ENCODE measurements at regions not wholly inside any gene's neighbourhood (a gene's known extent, or its start where the extent isn't known, plus 50 kb on each side); places are given as distances from the start of the nearest gene placed in this dataset.

- Histone ChIP-seq H3K27me3 (ENCODE audit: control insufficient read depth in 4 of 4, insufficient read depth in 4 of 4, low read length in 3 of 4) (no peaks in the 10 kb centered on the region), H3K9ac (ENCODE audit: low read depth in 1 of 2, low read length in 2 of 2) (no peak overlapping the region)
- 73% methylated on average over 3 of the region's 3 CpGs for WGBS
Measured at GRCh38 chr4:166527500-166527899, 654.5 kb downstream of the TLL1 start.

More at GRCh38 chr4:166527500-166527899, 654.5 kb downstream of the TLL1 start:
- Histone ChIP-seq H3K4me1 (ENCODE audit: control insufficient read depth in 4 of 4, insufficient read depth in 4 of 4, low read length in 3 of 4) (no peaks in the 10 kb centered on the region), H3K36me3 (ENCODE audit: control insufficient read depth in 4 of 4, insufficient read depth in 3 of 4, low read depth in 1 of 4, low read length in 3 of 4) (no peaks in the 10 kb centered on the region), H3K27ac (ENCODE audit: low read depth in 1 of 2, low read length in 2 of 2) (no peak overlapping the region), H3K9me3 (ENCODE audit: control insufficient read depth in 4 of 4, low read length in 3 of 4) (no peaks in the 10 kb centered on the region), H3K4me3 (ENCODE audit: low read depth in 1 of 3, low read length in 3 of 3) (no peak overlapping the region)
- DNase-seq (ENCODE audit: low spot score): no peak
- no peak for TF ChIP-seq JUND (IDR thresholded peaks at IDR 0.05)
- no peak for TF ChIP-seq HNF4A (conservative IDR thresholded peaks at IDR 0.05)
- TF ChIP-seq GABPA (IDR thresholded peaks at IDR 0.05 in 1 of 2, conservative IDR thresholded peaks at IDR 0.05 in 1 of 2): no peak
- no peak for TF ChIP-seq NR2F2 (IDR thresholded peaks at IDR 0.05)
- TF ChIP-seq HNF4G (IDR thresholded peaks at IDR 0.05): no peak
- TF ChIP-seq, protein P1, sequence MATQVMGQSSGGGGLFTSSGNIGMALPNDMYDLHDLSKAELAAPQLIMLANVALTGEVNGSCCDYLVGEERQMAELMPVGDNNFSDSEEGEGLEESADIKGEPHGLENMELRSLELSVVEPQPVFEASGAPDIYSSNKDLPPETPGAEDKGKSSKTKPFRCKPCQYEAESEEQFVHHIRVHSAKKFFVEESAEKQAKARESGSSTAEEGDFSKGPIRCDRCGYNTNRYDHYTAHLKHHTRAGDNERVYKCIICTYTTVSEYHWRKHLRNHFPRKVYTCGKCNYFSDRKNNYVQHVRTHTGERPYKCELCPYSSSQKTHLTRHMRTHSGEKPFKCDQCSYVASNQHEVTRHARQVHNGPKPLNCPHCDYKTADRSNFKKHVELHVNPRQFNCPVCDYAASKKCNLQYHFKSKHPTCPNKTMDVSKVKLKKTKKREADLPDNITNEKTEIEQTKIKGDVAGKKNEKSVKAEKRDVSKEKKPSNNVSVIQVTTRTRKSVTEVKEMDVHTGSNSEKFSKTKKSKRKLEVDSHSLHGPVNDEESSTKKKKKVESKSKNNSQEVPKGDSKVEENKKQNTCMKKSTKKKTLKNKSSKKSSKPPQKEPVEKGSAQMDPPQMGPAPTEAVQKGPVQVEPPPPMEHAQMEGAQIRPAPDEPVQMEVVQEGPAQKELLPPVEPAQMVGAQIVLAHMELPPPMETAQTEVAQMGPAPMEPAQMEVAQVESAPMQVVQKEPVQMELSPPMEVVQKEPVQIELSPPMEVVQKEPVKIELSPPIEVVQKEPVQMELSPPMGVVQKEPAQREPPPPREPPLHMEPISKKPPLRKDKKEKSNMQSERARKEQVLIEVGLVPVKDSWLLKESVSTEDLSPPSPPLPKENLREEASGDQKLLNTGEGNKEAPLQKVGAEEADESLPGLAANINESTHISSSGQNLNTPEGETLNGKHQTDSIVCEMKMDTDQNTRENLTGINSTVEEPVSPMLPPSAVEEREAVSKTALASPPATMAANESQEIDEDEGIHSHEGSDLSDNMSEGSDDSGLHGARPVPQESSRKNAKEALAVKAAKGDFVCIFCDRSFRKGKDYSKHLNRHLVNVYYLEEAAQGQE (IDR thresholded peaks at IDR 0.05): no peak
- TF ChIP-seq, protein P2, sequence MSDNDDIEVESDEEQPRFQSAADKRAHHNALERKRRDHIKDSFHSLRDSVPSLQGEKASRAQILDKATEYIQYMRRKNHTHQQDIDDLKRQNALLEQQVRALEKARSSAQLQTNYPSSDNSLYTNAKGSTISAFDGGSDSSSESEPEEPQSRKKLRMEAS (IDR thresholded peaks at IDR 0.05): no peak
- no peak for TF ChIP-seq RAD21 (IDR thresholded peaks at IDR 0.05)
- no peak for TF ChIP-seq EGR1 (IDR thresholded peaks at IDR 0.05; ENCODE audit: low read depth in 2 of 2)
- TF ChIP-seq FOXA1 (IDR thresholded peaks at IDR 0.05): no peak
- no peak for TF ChIP-seq SP1 (IDR thresholded peaks at IDR 0.05)
- TF ChIP-seq TAF1 (conservative IDR thresholded peaks at IDR 0.05): no peak
- no peak for TF ChIP-seq CTCF (IDR thresholded peaks at IDR 0.05; ENCODE audit: low read depth, low read length, missing input control)
- TF ChIP-seq RXRA (IDR thresholded peaks at IDR 0.05): no peak
- no peak for TF ChIP-seq YY1 (IDR thresholded peaks at IDR 0.05)
- no peak for TF ChIP-seq ZBTB33 (IDR thresholded peaks at IDR 0.05)
- TF ChIP-seq ATF3 (IDR thresholded peaks at IDR 0.05): no peak
- no peak for TF ChIP-seq FOXA2 (IDR thresholded peaks at IDR 0.05)

Measured in liver (tissue), 8 donors.